RWPE1 (cell line): ENCODE measurements at regions not wholly inside any gene's neighbourhood (a gene's known extent, or its start where the extent isn't known, plus 50 kb on each side); places are given as distances from the start of the nearest gene placed in this dataset.
"Not testable (repeated sequence)": the region's sequence is repeated elsewhere in the genome, so short reads cannot be mapped to it uniquely, and the experiment has no call there.

Experiments used
- CTCF ChIA-PET: fragments of 350-600 bp; sonication (Branson Sonifier 250); formaldehyde crosslinking; extraction: SDS; loops from one replicate; lab custom pipeline; 2021; lab: Yijun Ruan, JAX
- POLR2A ChIA-PET: fragments of 400-600 bp; formaldehyde crosslinking; extraction: SDS; loops from one replicate; lab custom pipeline; 2020; ENCODE audit warnings: antibody characterized with exemption; ENCODE audit not compliant: low non-redundant PET; lab: Yijun Ruan, JAX
- DNase-seq: peaks from one replicate; pipeline ENCODE4 v3.0.0; 2012; ENCODE audit warnings: low spot score
- H3K27ac ChIP-seq: fragments of 450-650 bp; 2 replicates; pipeline ENCODE4 v1.5.1; 2017
- CTCF ChIP-seq: fragments of 450-650 bp; conservative IDR thresholded peaks from 2 replicates; pipeline ENCODE4 v1.5.1; 2017; ENCODE audit warnings: low read depth, mild to moderate bottlenecking

GRCh38 chr6:138663892-138664291 is 109.7 kb upstream of the CCDC28A start:
- no peak for DNase-seq
- POLR2A ChIA-PET = no interaction called here
- CTCF ChIA-PET = no interaction called here
- H3K27ac ChIP-seq = no peak overlapping the region
- no peak for TF ChIP-seq CTCF

GRCh38 chr6:138664745-138665144 is 108.8 kb upstream of the CCDC28A start:
- no peak overlapping the region for H3K27ac ChIP-seq
- no peak for TF ChIP-seq CTCF
- no peak for DNase-seq
- ChIA-PET POLR2A (no interaction called here), CTCF (no interaction called here)

- ChIA-PET CTCF (no interaction called here), POLR2A (no interaction called here)
- TF ChIP-seq CTCF = no peak
- DNase-seq = no peak
- no peak overlapping the region for H3K27ac ChIP-seq
Measured at GRCh38 chr6:138666636-138667035, 106.9 kb upstream of the CCDC28A start.

- ChIA-PET CTCF (interaction anchor here (0.5 kb wide), 1 partner anchor 71 kb away, joined by 4 read pairs; no protein-coding TSS in a partner anchor), POLR2A (no interaction called here)
- no peak overlapping the region for H3K27ac ChIP-seq
- DNase-seq = no peak
- no peak for TF ChIP-seq CTCF
Measured at GRCh38 chr6:138667408-138667807, 106.2 kb upstream of the CCDC28A start.

- POLR2A ChIA-PET = no interaction called here
- no peak overlapping the region for H3K27ac ChIP-seq
- CTCF ChIA-PET = no interaction called here
- no peak for DNase-seq
- no peak for TF ChIP-seq CTCF
Measured at GRCh38 chr6:138671351-138671750, 102.2 kb upstream of the CCDC28A start.

GRCh38 chr6:138673346-138674014 is 100.1 kb upstream of the CCDC28A start:
- ChIA-PET CTCF (interaction anchor here (0.6 kb wide), 1 partner anchor 159 kb away, joined by 4 read pairs; no protein-coding TSS in a partner anchor), POLR2A (no interaction called here)
- no peak for DNase-seq
- no peak for TF ChIP-seq CTCF
- H3K27ac ChIP-seq = no peak overlapping the region

- CTCF ChIA-PET, H3K27ac ChIP-seq, DNase-seq, POLR2A ChIA-PET: not testable (repeated sequence)
Measured at GRCh38 chr6:138674444-138674843, 99.1 kb upstream of the CCDC28A start.
